Hepatocyte (in vitro differentiated cells): ENCODE measurements at regions not wholly inside any gene's neighbourhood (a gene's known extent, or its start where the extent isn't known, plus 50 kb on each side); places are given as distances from the start of the nearest gene placed in this dataset.

Experiments
- CTCF ChIP-seq: fragments of 200-600 bp; sonication (generic); IDR thresholded peaks from 2 replicates; pipeline ENCODE4 v1.5.1; 2016; ENCODE audit warnings: antibody characterized with exemption, mild to moderate bottlenecking; ENCODE audit not compliant: poor library complexity
- EZH2 ChIP-seq: fragments of 200-600 bp; sonication (generic); IDR thresholded peaks from 2 replicates; pipeline ENCODE4 v1.6.1; 2016; ENCODE audit warnings: antibody characterized with exemption, mild to moderate bottlenecking, borderline replicate concordance
- EZH2phosphoT487 ChIP-seq: fragments of 200-600 bp; sonication (generic); IDR thresholded peaks from one replicate; pipeline ENCODE4 v1.6.1; 2018; ENCODE audit warnings: antibody characterized with exemption, mild to moderate bottlenecking, low read depth, moderate library complexity; ENCODE audit not compliant: unreplicated experiment, severe bottlenecking

- TF ChIP-seq EZH2 (no peak), CTCF (no peak), EZH2phosphoT487 (no peak)
These were observed 344.9 kb downstream of the BRD1 start for GRCh38 chr22:49482811-49483210.
